Caco-2 (cell line): ENCODE measurements at regions not wholly inside any gene's neighbourhood (a gene's known extent, or its start where the extent isn't known, plus 50 kb on each side); places are given as distances from the start of the nearest gene placed in this dataset.

Experiments
- BruUV-seq: library from RNA; stranded (reverse); fragments of 400-500 nt; replicated peaks from 2 replicates; lab custom pipeline; 2021; lab: Mats Ljungman, UMichigan
- CTCF ChIA-PET: fragments of 300-600 bp; sonication (Branson Sonifier 250); formaldehyde crosslinking; loops from one replicate; lab custom pipeline; 2022; ENCODE audit warnings: antibody characterized with exemption; lab: Charles Lee
- POLR2A ChIA-PET: fragments of 300-600 bp; sonication (Branson Sonifier 250); formaldehyde crosslinking; loops from one replicate; lab custom pipeline; 2022; ENCODE audit warnings: antibody characterized with exemption; lab: Charles Lee
- DNase-seq, 2 experiments: peaks; one replicate each; pipeline versions ENCODE4 v3.0.0 to v3.0.0-alpha.2; 2020 to 2022
- H3K27me3 ChIP-seq: replicated peaks from 2 replicates; pipeline ENCODE4 v1.6.0; 2011; ENCODE audit warnings: low read length; ENCODE audit not compliant: control insufficient read depth, insufficient read depth
- H3K36me3 ChIP-seq: 2 replicates; pipeline ENCODE4 v1.5.1; 2011; ENCODE audit warnings: low read length; ENCODE audit not compliant: control insufficient read depth, insufficient read depth
- H3K4me1 ChIP-seq: fragments of 250-450 bp; sonication (Bioruptor Pico); 2 replicates; pipeline ENCODE4 v1.5.1; 2020; ENCODE audit warnings: mild to moderate bottlenecking
- H3K4me3 ChIP-seq: 2 replicates; pipeline ENCODE4 v1.5.1; 2011; ENCODE audit warnings: low read depth, mild to moderate bottlenecking, control low read depth, low read length
- H3K9me3 ChIP-seq: fragments of 250-450 bp; sonication (Bioruptor Pico); 2 replicates; pipeline ENCODE4 v1.5.1; 2020; ENCODE audit warnings: mild to moderate bottlenecking, moderate library complexity
- H3K27ac Mint-ChIP-seq: one replicate; pipeline ENCODE4 v1.8.0; 2022; ENCODE audit warnings: mixed read lengths; ENCODE audit not compliant: unreplicated experiment
- H3K27me3 Mint-ChIP-seq: one replicate; pipeline ENCODE4 v1.8.0; 2022; ENCODE audit warnings: mixed read lengths; ENCODE audit not compliant: insufficient read depth, unreplicated experiment
- H3K36me3 Mint-ChIP-seq: one replicate; pipeline ENCODE4 v1.8.0; 2022; ENCODE audit warnings: mild to moderate bottlenecking, mixed read lengths; ENCODE audit not compliant: insufficient read depth, unreplicated experiment
- H3K4me1 Mint-ChIP-seq: one replicate; pipeline ENCODE4 v1.8.0; 2022; ENCODE audit warnings: low read depth, mixed read lengths; ENCODE audit not compliant: unreplicated experiment
- H3K4me3 Mint-ChIP-seq: one replicate; pipeline ENCODE4 v1.8.0; 2022; ENCODE audit warnings: mild to moderate bottlenecking, moderate library complexity, mixed read lengths; ENCODE audit not compliant: unreplicated experiment
- H3K9me3 Mint-ChIP-seq: one replicate; pipeline ENCODE4 v1.8.0; 2022; ENCODE audit warnings: mixed read lengths; ENCODE audit not compliant: unreplicated experiment
- CTCF ChIP-seq, 2 experiments: fragments of 200-600 bp in 1 of 2; IDR thresholded peaks; 1 replicate in 1 of 2; 2 replicates in 1 of 2; pipeline versions ENCODE4 v1.5.1 to v1.8.0; 2011 to 2022; ENCODE audit warnings: antibody characterized with exemption in 1 of 2, control low read depth in 1 of 2, inconsistent platforms in 1 of 2, low read depth in 1 of 2, low read length in 1 of 2, mild to moderate bottlenecking in 1 of 2, moderate library complexity in 1 of 2; ENCODE audit not compliant: insufficient read depth in 1 of 2, severe bottlenecking in 1 of 2, unreplicated experiment in 1 of 2
- intact Hi-C: fragments of 100-400 bp; cut with micrococcal nuclease; formaldehyde crosslinking; loops from one replicate; pipeline ENCODE4 v1.10.0; 2022; ENCODE audit not compliant: unreplicated experiment

GRCh38 chr15:70504299-70504951, 258.9 kb downstream of the UACA start:
- TF ChIP-seq CTCF (IDR thresholded peaks at IDR 0.05; ENCODE audit: insufficient read depth in 1 of 2, low read depth in 1 of 2, low read length in 1 of 2, severe bottlenecking in 1 of 2, unreplicated experiment in 1 of 2): no peak
- Mint-ChIP-seq H3K27ac (no peak overlapping the region), H3K4me3 (no peak overlapping the region), H3K4me1 (peaks cover 30% of the 10 kb centered on the region), H3K36me3 (peaks cover 6% of the 10 kb centered on the region), H3K27me3 (no peaks in the 10 kb centered on the region), H3K9me3 (peaks cover 8% of the 10 kb centered on the region)
- Histone ChIP-seq H3K9me3 (peaks cover 8% of the 10 kb centered on the region), H3K36me3 (no peaks in the 10 kb centered on the region), H3K4me3 (no peak overlapping the region), H3K27me3 (no peaks in the 10 kb centered on the region), H3K4me1 (peaks cover 51% of the 10 kb centered on the region)
- no TSS peak for BruUV-seq
- intact Hi-C loops: no loop called here
- ChIA-PET POLR2A (interaction anchor here (0.6 to 0.7 kb wide), 2 partner anchors 10 to 230 kb away, joined by 8 to 9 read pairs; no protein-coding TSS in a partner anchor), CTCF (interaction anchor here (1.7 kb wide), 1 partner anchor 65 kb away, joined by 4 read pairs; no protein-coding TSS in a partner anchor)
- DNase-seq: no peak

DNA sequence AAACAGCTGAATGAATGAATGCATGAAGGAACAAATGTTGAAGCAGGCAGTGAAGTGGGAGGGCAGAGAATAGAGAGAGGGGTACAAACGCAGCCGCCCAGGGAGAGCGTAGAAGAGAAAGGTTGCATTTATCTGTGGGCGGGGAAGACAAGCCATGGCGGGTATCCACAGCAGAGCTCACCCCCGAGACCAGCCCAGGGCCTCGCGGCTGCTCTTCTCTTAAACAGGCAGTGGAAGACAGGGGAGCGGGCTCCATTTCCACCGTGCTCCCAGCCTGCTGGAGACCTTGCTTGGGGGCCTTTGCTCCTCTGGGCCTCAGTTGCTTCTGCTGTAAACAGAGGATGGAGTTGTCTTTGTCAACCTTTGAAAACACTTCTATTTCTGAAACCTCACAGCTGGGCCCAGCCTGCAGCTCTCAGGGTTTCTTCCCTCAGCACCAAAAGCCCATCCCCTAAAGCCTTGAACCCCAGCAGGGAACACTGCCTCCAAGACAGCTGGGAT, 259.5 kb downstream of the UACA start:
- Mint-ChIP-seq H3K27me3 (no peaks in the 10 kb centered on the region), H3K36me3 (peaks cover 3% of the 10 kb centered on the region), H3K4me3 (no peak overlapping the region), H3K27ac (no peak overlapping the region), H3K4me1 (peaks cover 25% of the 10 kb centered on the region), H3K9me3 (peaks cover 3% of the 10 kb centered on the region)
- Histone ChIP-seq H3K36me3 (no peaks in the 10 kb centered on the region), H3K4me1 (peaks cover 46% of the 10 kb centered on the region), H3K27me3 (no peaks in the 10 kb centered on the region), H3K4me3 (no peak overlapping the region), H3K9me3 (peaks cover 7% of the 10 kb centered on the region)
- POLR2A ChIA-PET: no interaction called here
- BruUV-seq: no TSS peak
- TF ChIP-seq CTCF (IDR thresholded peaks at IDR 0.05; ENCODE audit: insufficient read depth in 1 of 2, low read depth in 1 of 2, low read length in 1 of 2, severe bottlenecking in 1 of 2, unreplicated experiment in 1 of 2): no peak
- no peak for DNase-seq
- intact Hi-C loops: no loop called here
- CTCF ChIA-PET: no interaction called here

DNA sequence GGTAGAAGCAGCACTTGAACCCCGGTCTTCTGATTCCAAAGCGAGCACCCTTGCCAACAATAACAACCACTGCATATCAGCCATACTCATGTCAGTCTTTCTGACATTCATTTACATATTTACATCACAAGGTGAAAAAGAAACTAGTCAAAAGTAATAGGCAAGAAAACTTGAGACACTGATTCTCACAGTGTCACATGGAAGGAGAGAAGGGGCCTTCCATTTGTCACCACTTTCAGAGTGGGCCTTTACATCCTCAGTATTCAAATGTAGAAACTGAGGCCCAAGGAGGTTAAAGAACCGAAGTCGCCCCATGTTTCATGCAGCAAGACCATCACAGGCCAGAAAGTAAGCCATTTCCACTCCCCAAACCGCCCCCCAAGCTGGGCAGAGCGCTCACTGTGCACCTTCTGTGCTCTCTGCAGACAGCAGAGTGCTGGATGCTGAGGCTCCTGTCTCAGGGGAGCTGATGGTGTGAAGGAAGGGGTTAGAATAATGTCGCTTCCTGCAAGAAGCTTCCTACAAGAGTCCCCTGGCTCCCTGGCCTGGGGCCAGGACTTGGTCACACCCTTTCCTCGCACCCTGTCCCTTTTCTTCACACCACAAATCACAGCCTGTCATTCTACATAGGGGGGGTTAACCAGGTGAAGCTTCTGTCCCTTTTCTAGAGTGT, 260.1 kb downstream of the UACA start:
- peaks cover 19% of the 10 kb centered on the region for H3K4me1 Mint-ChIP-seq
- Histone ChIP-seq H3K9me3 (peaks cover 7% of the 10 kb centered on the region), H3K4me3 (no peak overlapping the region), H3K36me3 (no peaks in the 10 kb centered on the region), H3K27me3 (no peaks in the 10 kb centered on the region), H3K4me1 (peaks cover 39% of the 10 kb centered on the region)
- no peaks in the 10 kb centered on the region for H3K9me3 Mint-ChIP-seq
- BruUV-seq: no TSS peak
- ChIA-PET POLR2A (no interaction called here), CTCF (no interaction called here)
- H3K36me3 Mint-ChIP-seq: no peaks in the 10 kb centered on the region
- H3K4me3 Mint-ChIP-seq: no peak overlapping the region
- TF ChIP-seq CTCF (IDR thresholded peaks at IDR 0.05; ENCODE audit: insufficient read depth in 1 of 2, low read depth in 1 of 2, low read length in 1 of 2, severe bottlenecking in 1 of 2, unreplicated experiment in 1 of 2): no peak
- H3K27ac Mint-ChIP-seq: no peak overlapping the region
- H3K27me3 Mint-ChIP-seq: no peaks in the 10 kb centered on the region
- DNase-seq: no peak
- intact Hi-C loops: no loop called here
